Sigmoid colon (tissue), 3 donors: ENCODE measurements at regions not wholly inside any gene's neighbourhood (a gene's known extent, or its start where the extent isn't known, plus 50 kb on each side); places are given as distances from the start of the nearest gene placed in this dataset.

Source experiments
- POLR2A ChIP-seq, 2 donors: fragments of 450-650 bp; IDR thresholded peaks; one replicate each; pipeline ENCODE4 v1.6.1; 2016; ENCODE audit warnings: antibody characterized with exemption in 2 of 2, mild to moderate bottlenecking in 2 of 2, moderate library complexity in 2 of 2
- TF ChIP-seq, protein P1 (sequence below), 4 experiments: fragments of 450-650 bp in 3 of 4; fragments of 200-600 bp in 1 of 4; IDR thresholded peaks; one replicate each; pipeline ENCODE4 v1.5.1; 2016 to 2019; ENCODE audit warnings: antibody characterized with exemption in 4 of 4, mild to moderate bottlenecking in 3 of 4, moderate library complexity in 2 of 4

DNA sequence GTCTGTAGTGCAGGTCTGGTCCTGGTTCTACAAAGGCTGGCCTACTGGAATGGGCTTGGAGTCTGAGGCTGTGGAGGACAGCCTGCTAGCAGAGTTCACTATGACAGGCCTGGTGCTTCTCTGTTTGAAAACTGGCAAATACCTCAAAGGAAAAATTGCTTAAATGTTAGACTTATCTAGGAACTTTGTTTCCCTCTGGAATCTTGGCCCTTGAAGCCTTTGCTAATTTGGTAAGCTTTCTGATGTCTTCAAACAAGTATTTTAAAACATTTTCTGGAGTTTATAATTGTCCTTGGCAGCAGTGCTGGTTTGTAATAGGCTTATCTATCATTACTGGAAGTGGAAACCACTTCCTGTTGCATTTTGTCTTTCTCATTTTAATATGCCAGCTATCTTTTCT lies 139.7 kb downstream of the TMEM26 start:
- TF ChIP-seq, protein P1, sequence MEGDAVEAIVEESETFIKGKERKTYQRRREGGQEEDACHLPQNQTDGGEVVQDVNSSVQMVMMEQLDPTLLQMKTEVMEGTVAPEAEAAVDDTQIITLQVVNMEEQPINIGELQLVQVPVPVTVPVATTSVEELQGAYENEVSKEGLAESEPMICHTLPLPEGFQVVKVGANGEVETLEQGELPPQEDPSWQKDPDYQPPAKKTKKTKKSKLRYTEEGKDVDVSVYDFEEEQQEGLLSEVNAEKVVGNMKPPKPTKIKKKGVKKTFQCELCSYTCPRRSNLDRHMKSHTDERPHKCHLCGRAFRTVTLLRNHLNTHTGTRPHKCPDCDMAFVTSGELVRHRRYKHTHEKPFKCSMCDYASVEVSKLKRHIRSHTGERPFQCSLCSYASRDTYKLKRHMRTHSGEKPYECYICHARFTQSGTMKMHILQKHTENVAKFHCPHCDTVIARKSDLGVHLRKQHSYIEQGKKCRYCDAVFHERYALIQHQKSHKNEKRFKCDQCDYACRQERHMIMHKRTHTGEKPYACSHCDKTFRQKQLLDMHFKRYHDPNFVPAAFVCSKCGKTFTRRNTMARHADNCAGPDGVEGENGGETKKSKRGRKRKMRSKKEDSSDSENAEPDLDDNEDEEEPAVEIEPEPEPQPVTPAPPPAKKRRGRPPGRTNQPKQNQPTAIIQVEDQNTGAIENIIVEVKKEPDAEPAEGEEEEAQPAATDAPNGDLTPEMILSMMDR (IDR thresholded peaks at IDR 0.05), result no peak
- no peak for TF ChIP-seq POLR2A (IDR thresholded peaks at IDR 0.05)
